Ishikawa (cell line): ENCODE measurements at regions not wholly inside any gene's neighbourhood (a gene's known extent, or its start where the extent isn't known, plus 50 kb on each side); places are given as distances from the start of the nearest gene placed in this dataset.
A peak's percentile ranks its signal among the peaks of the same experiment; 100 is the strongest.

Experiments
- CEBPB ChIP-seq: IDR thresholded peaks from 2 replicates; pipeline ENCODE4 v1.6.1; 2012
- CREB1 ChIP-seq: IDR thresholded peaks from 2 replicates; pipeline ENCODE4 v1.6.1; 2012; ENCODE audit warnings: low read depth
- EGR1 ChIP-seq: IDR thresholded peaks from 2 replicates; pipeline ENCODE4 v1.6.1; 2012
- FOXM1 ChIP-seq: IDR thresholded peaks from 2 replicates; pipeline ENCODE4 v1.6.1; 2012; ENCODE audit warnings: low read depth, borderline replicate concordance
- NFIC ChIP-seq: IDR thresholded peaks from 2 replicates; pipeline ENCODE4 v1.6.1; 2012
- RAD21 ChIP-seq: IDR thresholded peaks from 2 replicates; pipeline ENCODE4 v1.6.1; 2012; ENCODE audit warnings: low read depth
- TAF1 ChIP-seq: IDR thresholded peaks from 2 replicates; pipeline ENCODE4 v1.6.1; 2012; ENCODE audit warnings: low read depth, mild to moderate bottlenecking
- TCF12 ChIP-seq: IDR thresholded peaks from 2 replicates; pipeline ENCODE4 v1.6.1; 2012; ENCODE audit warnings: low read depth
- USF1 ChIP-seq: IDR thresholded peaks from 2 replicates; pipeline ENCODE4 v1.6.1; 2012
- ZBTB7A ChIP-seq: IDR thresholded peaks from 2 replicates; pipeline ENCODE4 v1.6.1; 2012; ENCODE audit warnings: low read depth
- TF ChIP-seq, protein P1 (sequence below): IDR thresholded peaks from 2 replicates; pipeline ENCODE4 v1.6.1; 2012

- no peak for TF ChIP-seq CREB1
- no peak for TF ChIP-seq FOXM1
- TF ChIP-seq CEBPB, result no peak
- no peak for TF ChIP-seq TCF12
- TF ChIP-seq NFIC, result no peak
These were observed 534.0 kb downstream of the PKHD1 start for GRCh38 chr6:51553246-51554015.

DNA sequence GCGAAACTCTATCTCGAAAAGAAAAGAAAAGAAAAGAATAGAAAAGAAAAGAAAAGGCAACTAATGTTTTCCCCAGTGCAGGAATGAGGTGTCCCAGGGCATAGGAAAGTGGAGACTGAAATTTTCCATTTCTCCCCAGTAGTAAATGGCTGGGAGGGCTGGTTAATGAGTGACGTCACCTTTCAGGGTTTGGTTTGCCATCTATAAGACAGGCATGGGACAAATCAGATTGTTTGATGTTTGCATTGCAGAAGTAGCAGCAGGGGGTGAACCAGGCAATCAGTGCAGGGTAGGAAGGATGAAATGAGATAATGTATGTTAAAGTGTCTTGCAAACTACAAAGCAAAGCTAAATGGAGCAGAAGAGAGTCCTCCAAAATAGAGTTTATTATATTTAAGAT lies 533.4 kb downstream of the PKHD1 start:
- TF ChIP-seq, protein P1, sequence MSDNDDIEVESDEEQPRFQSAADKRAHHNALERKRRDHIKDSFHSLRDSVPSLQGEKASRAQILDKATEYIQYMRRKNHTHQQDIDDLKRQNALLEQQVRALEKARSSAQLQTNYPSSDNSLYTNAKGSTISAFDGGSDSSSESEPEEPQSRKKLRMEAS, result no peak
- no peak for TF ChIP-seq EGR1

DNA sequence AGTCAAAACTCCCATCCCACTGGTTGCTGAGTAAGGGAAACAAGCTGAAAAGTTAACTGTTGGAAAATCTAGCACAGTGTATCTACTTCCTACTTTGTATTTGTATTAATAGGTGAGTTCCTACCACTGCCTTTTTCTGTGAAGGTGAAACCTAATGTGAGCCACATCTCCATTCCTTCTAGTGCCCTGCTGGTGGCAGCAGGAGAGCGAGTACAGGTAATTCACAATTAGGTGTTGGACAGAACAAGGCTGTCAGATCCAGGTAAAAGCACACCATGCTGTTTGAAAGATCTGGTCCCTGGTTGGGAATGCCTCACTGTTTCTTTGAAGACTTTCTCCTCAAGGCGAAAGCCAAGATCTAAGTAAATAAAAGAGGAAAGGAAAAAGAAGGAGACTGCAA lies 528.4 kb downstream of the PKHD1 start:
- TF ChIP-seq EGR1, result no peak
- TF ChIP-seq TAF1, result no peak
- no peak for TF ChIP-seq TCF12
- 0 out of 2 replicates have a peak, but pooled peaks have one; percentile 19 for TF ChIP-seq RAD21
- no peak for TF ChIP-seq CEBPB
- TF ChIP-seq CREB1, result no peak
- TF ChIP-seq ZBTB7A, result no peak

DNA sequence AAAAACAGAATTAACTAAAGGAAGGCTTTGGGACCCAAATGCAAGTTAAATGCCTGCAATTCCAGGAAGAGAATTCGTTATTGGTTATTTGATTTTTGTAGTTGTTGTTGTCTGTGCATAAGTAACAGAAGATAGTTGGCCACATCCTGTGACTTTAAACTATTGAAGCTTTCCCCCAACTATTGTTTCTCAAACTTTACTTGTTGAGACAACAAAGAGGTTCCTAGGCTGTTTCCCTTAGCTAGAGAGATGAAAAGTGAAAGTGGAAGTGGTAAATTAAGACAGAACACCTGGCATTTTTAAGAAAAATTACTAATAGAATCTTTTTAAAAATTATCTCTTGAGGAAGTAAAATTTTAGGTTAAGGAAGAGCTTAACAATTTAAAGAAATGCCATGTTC lies 525.2 kb downstream of the PKHD1 start:
- TF ChIP-seq EGR1, result no peak
- TF ChIP-seq CREB1, result no peak
- TF ChIP-seq USF1, result no peak
